GM19463 (cell line): ENCODE measurements at regions not wholly inside any gene's neighbourhood (a gene's known extent, or its start where the extent isn't known, plus 50 kb on each side); places are given as distances from the start of the nearest gene placed in this dataset.

Experiments
- ATAC-seq: cut with Tn5 transposase; IDR thresholded peaks from one replicate; pipeline ENCODE4 v1.9.1; 2021; ENCODE audit warnings: mild to moderate bottlenecking, moderate library complexity; ENCODE audit not compliant: unreplicated experiment

DNA sequence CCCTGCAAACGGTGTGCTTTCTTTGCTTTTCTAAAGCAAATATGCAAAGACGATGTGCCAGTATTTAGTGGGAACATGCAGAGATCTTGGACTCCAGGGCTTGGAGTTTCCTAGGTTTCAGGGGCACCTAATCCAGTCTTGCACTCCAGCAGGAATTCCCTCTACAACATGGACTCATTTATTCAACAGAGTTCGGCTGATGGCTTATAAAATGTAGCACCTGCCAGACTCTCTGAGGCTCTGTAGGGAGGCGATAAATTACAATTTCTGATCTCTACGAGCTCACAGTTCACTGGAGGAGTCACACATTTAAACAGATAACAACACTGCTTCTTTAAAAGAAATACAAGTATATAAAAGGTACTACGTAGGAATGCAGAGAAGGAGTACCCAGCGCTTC is 143.7 kb downstream of the FGF9 start:
- no peak for ATAC-seq

DNA sequence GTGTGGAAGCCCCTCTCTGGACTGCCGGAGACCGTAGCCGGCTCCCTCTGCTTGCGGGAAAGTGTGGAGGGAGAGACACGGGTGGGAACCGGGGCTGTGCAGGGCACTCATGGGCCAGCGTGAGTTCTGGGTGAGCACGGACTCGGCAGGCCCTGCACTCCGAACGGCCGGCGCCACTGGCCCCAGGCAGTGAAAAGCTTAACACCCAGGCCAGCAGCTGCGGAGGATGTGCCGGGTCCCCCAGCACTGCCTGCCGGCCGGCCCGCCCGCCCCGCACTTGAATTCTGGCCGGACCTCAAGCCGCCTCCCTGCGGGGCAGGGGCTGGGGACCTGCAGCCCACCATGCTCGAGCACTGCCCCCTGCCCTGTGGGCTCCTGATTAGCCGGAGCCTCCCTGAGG is 147.0 kb downstream of the FGF9 start:
- ATAC-seq = no peak

- no peak for ATAC-seq
These were observed 151.2 kb downstream of the FGF9 start for GRCh38 chr13:21822029-21822428.

- no peak for ATAC-seq
These were observed 152.5 kb downstream of the FGF9 start for GRCh38 chr13:21823416-21823815.

- no peak for ATAC-seq
These were observed 153.1 kb downstream of the FGF9 start for GRCh38 chr13:21823949-21824348.

DNA sequence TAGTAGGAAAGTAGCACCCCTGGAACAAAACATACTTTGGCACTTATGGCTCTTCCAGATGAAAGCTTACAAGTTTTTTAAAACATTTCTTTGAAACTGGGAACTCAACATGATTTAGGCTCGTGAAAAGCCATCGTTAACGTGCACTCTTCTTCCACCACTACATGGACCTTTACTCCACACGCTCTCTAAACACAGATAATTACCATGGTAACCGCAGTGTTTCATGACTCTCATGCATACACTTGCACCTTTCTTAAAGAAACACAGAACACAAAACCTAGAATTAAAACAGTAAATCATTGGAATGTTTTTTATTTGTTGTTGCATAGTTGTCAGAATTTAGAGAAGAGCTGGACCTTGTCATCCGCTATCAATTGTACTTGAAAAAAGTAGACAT is 154.3 kb downstream of the FGF9 start:
- no peak for ATAC-seq

- no peak for ATAC-seq
These were observed 154.9 kb downstream of the FGF9 start for GRCh38 chr13:21825801-21826200.

DNA sequence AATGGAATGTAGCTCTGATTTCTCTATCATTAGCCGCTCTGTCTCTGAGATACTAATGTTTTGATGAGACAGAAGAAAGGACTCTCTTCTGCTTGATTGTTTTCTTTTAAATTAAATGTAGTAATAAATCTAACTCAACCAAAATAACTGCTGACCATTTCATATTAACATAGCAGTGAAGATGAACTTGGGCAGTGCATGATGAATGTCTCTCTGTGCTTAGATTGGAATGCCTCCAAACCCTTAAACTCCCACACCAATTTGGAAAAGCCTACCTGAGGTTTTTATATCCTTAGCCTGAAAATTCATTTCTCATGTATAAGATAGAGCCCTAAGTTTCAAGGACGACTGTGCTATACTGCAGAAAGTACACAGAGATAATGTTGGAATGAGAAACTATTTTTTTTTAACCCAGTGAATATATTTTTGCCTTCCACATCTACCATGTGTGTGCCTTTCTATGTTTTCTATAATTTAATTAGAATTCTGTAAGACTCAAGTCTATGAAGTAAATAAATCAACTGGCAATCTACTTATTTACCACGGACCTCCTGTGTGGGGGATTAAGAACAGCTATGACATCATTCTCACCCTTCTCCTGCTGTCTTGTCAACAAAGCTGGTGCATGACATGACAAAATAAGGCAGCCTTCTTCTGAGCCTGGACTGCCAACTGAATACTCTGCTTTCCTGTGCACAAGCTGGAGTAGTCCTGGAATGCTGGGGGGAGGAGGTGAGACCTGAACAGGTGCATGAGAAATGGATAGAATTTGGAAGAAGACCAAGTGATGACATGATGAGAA is 155.5 kb downstream of the FGF9 start:
- ATAC-seq = no peak

GRCh38 chr13:21831654-21832324 is 160.9 kb downstream of the FGF9 start:
- no peak for ATAC-seq

DNA sequence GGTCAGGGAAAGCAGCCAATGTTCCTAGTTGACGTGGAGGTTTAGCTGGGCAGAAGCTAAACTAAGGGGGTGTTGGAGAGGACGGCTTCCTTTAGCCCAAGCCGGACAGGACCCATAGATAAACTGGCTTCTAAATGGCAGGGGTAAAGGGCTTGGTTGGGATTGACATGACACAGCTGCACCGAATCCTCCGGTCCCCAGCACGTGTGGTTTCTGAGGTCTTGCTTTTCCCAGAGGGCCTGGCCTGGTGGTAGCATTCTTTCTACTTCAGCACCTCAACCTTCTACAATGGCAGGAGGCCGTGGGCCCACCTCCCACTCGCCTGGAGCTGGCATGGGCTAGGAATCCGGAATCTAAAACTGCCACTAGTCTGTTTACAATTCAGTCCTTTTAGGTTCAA is 163.0 kb downstream of the FGF9 start:
- no peak for ATAC-seq

DNA sequence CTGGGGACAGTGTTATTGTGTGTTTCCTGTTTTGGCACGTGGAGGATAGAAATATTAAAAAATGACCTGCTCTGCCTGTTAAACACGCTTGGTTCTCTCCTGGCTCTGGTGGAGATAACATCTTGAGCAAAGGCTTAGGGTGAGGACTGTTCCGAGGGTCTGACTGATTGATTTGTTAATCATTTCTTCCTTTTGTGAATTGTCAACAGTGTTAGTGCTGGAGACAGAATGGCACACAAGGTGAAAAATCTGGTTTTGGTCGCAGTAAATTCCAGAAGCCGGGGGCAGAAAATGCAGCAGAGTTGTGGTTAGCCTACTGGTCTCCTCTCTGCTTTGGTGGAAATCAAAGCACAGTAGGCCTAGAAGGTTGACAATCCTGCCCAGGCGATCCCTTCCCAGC is 163.6 kb downstream of the FGF9 start:
- no peak for ATAC-seq

- no peak for ATAC-seq
These were observed 166.4 kb downstream of the FGF9 start for GRCh38 chr13:21837288-21837687.

DNA sequence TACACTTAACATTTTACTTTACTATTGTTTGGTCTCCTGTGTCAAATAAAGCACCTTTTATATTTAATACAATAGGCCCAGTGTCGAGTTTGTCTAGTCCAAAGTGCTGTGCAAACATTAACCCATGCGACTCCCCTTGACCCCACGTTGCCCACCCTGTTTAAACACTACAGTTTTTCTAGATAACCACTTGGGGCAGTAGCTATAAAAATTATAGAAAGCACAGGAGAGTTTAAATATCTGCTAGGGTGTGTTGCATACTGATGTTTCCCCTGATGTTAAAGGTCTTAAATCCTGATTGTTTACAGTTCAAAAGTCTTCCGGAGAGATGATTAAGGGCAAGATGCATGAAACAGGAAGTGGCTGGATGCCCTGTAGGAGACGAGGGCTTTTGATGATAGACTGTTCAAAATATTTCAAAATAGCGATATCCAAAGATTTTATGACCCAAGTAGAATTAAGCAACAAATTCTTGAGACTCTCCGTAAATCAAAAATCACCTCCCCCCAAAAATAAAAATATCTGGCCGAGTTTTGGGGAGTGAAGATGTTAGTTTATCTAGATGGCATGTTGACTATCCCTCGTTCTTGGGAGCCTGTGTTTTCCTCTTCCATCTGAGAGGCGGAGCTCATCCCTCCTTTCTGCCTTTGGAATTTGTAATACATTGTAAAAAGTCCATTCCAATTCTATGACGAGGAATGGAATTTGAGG is 167.1 kb downstream of the FGF9 start:
- ATAC-seq = no peak

GRCh38 chr13:21846605-21847004 is 175.7 kb downstream of the FGF9 start:
- ATAC-seq = no peak

DNA sequence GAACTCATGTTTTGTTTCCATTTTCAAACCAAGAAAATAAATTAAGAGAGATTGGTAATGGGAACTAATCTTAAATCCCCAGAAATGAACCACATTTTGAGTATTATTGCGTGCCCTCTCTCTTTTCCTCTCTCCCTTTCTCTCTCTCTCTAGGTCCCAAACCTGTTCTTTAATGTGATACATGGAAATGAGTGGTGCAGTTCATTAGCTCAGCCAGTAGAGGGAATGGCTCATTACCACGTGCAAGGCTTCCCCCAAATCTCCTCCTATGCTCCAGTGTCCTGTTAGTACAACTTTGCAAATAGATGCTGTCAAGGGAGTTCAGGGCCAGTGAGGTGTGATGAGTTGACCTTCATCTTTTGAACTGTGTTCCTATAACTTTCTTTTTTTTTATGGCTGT is 178.4 kb downstream of the FGF9 start:
- peak; percentile 80 for ATAC-seq

GRCh38 chr13:21850013-21851006 is 179.4 kb downstream of the FGF9 start:
- no peak for ATAC-seq

DNA sequence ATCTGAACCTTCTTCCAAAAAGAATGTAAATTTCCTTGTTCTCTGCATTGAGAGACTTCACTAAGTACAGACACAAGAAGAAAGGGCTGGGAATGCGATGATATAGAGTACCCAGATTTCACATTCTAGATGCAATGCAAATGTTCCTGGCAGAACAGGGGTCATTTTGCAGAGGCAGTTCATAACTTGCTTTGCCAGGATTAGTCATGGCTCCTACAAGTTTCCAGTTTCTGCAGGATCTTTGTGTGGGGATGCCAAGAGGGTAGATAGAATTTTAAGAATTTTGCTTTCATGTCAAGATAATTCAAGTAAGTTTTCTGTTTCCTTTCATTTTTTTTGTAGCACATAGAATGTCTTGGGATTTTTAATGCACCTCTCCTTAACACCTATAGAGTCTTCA is 181.2 kb downstream of the FGF9 start:
- no peak for ATAC-seq

DNA sequence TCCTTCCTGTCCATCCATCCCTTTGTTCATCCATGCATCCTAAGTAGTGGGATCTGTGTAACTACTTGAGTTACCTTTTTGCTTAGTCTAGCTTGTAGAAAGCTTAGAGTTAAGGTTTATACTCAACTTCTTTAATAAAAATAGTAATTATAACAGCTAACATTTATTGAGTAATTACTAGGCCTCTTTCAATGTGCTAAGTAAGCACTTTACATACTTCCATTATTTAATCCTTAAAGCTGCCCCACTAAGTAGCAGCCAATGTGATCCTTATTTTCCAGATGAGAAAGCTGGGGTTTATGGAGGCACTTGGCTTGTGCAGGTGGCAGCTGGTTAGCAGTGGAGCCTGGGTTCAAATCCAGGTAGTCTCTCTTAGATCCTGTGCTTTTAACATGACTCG is 182.9 kb downstream of the FGF9 start:
- no peak for ATAC-seq

- no peak for ATAC-seq
These were observed 197.9 kb downstream of the FGF9 start for GRCh38 chr13:21868823-21869222.

- no peak for ATAC-seq
These were observed 200.5 kb downstream of the FGF9 start for GRCh38 chr13:21871382-21871781.

GRCh38 chr13:21871919-21872318 is 201.0 kb downstream of the FGF9 start:
- no peak for ATAC-seq
